ENCODE measurements at regions not wholly inside any gene's neighbourhood (a gene's known extent, or its start where the extent isn't known, plus 50 kb on each side); places are given as distances from the start of the nearest gene placed in this dataset.
A peak's percentile ranks its signal among the peaks of the same experiment; 100 is the strongest.

DNA sequence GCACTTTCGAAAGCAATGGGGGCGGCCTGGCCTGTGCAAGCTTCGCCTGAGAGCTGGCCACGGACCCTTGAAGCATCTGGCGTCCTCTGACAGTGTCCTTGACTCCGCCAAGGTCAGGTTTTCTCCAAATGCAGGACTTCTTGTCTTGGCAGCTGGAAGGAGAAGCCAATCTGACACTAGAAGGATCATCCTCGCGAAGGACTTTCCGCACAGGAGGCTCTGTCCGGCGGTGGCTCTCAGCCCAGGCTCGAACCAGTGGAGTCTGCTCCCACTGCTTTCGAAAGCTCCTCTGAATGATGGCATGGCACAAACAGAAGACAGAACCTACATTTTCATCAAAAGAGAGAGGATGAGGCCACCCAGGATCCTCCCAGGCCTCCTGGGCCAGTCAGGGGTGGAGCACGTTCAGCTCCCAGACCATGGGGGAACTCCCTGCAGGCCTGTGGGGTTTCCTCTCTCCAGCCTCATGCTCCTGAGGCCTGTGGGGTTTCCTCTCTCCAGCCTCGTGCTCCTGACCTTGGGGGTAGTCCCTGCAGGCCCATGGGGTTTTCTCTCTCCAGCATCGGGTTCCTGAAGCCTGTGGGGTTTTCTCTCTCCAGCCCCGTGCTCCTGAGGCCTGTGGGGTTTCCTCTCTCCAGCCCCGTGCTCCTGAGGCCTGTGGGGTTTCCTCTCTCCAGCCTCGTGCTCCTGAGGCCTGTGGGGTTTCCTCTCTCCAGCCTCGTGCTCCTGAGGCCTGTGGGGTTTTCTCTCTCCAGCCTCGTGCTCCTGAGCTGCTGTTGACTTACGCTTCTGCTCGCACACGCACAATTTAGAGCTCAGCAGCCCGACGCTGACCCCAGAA is 396.5 kb upstream of the SALL3 start:
- H3K27me3 Mint-ChIP-seq (ENCODE audit: low read depth in 3 of 3): peaks cover 1 to 3% (median 3%) of the 10 kb centered on the region in 3 donors
- no peak for TF ChIP-seq CTCF (IDR thresholded peaks at IDR 0.05)
- no peaks in the 10 kb centered on the region for H3K4me1 Mint-ChIP-seq
- intact Hi-C loops (cut with micrococcal nuclease): no loop called here
- peak in 1 of 3 donors; percentile 21 for DNase-seq
- WGBS (ENCODE audit: insufficient coverage): 83% methylated on average over 19 of the region's 26 CpGs
- H3K9me3 Mint-ChIP-seq: peaks cover 0 to 19% (median 8%) of the 10 kb centered on the region in 7 donors
- Histone ChIP-seq H3K9ac (ENCODE audit: insufficient read depth, low read length, poor library complexity, severe bottlenecking) (no peak overlapping the region), H3K27me3 (ENCODE audit: control insufficient read depth in 2 of 2, insufficient read depth in 2 of 2, low read length in 2 of 2) (no peaks in the 10 kb centered on the region), H3K4me3 (replicated peaks in 1 of 3; ENCODE audit: low read depth in 2 of 3, low read length in 3 of 3) (no peak overlapping the region), H4K20me1 (ENCODE audit: insufficient read depth, low read length) (no peaks in the 10 kb centered on the region), H3K27ac (ENCODE audit: low read depth in 1 of 2, low read length in 2 of 2) (no peak overlapping the region), H2AFZ (ENCODE audit: insufficient read depth, low read depth, low read length, poor library complexity, severe bottlenecking) (no peak overlapping the region), H3K9me3 (replicated peaks in 1 of 2; ENCODE audit: control insufficient read depth in 1 of 2, insufficient read depth in 1 of 2, low read length in 2 of 2) (peaks cover 0 to 14% of the 10 kb centered on the region in 2 donors), H3K36me3 (replicated peaks in 1 of 2; ENCODE audit: control insufficient read depth in 1 of 2, insufficient read depth in 2 of 2, low read length in 2 of 2) (no peaks in the 10 kb centered on the region), H3K4me2 (replicated peaks; ENCODE audit: extremely low read depth, low read length, poor library complexity, severe bottlenecking) (no peak overlapping the region), H3K4me1 (ENCODE audit: control insufficient read depth in 1 of 2, insufficient read depth in 2 of 2, low read length in 2 of 2) (no peaks in the 10 kb centered on the region), H3K79me2 (ENCODE audit: insufficient read depth, low read length) (no peaks in the 10 kb centered on the region)
- H3K36me3 Mint-ChIP-seq: no peaks in the 10 kb centered on the region
- no peak overlapping the region for H3K4me3 Mint-ChIP-seq
- peak overlapping the region in 1 of 7 donors; percentile 64 for H3K27ac Mint-ChIP-seq

DNA sequence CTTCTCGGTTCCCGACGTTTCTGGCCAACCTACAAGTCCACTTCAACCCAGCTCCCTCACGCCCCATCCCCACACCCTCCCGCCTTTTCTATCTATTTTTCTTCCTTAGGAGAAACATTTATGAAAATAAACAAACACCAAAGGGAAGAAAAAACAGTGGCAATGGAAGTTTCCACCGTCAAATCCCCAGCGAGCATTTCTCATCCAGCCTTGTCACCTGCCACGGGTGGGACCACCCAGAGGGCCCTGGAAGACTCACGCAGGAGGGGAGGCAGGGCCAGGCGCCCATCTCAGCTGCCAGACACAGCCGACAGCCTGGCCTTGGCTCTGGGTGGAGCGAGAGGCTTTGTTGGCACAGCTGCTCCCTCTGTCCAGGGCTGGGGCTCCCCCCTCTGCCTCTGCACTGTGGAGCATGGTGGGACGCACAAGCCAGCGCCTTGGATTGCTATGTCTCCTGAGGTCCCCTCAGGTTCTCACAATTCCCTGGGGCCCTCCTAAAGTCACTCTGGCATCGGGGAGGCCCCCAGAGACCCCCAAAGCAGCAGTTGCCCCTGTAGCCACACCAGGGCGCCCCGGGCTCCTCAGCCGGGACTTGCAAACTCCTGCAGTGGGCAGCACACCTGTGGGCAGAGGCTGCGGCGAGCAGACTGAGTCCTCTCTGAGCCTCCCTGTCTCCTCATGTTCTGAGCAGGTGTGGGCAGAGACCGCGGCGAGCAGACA is 395.7 kb upstream of the SALL3 start:
- WGBS (ENCODE audit: insufficient coverage): 94% methylated on average over 23 of the region's 23 CpGs
- no peak for TF ChIP-seq CTCF (IDR thresholded peaks at IDR 0.05)
- H3K27me3 Mint-ChIP-seq (ENCODE audit: low read depth in 3 of 3): peaks cover 1 to 5% (median 3%) of the 10 kb centered on the region in 3 donors
- H3K4me2 ChIP-seq (replicated peaks; ENCODE audit: extremely low read depth, low read length, poor library complexity, severe bottlenecking): no peak overlapping the region
- peaks cover 0 to 14% of the 10 kb centered on the region in 2 donors for H3K9me3 ChIP-seq (replicated peaks in 1 of 2; ENCODE audit: control insufficient read depth in 1 of 2, insufficient read depth in 1 of 2, low read length in 2 of 2)
- H3K36me3 ChIP-seq (replicated peaks in 1 of 2; ENCODE audit: control insufficient read depth in 1 of 2, insufficient read depth in 2 of 2, low read length in 2 of 2): no peaks in the 10 kb centered on the region
- no peak overlapping the region for H3K4me3 ChIP-seq (replicated peaks in 1 of 3; ENCODE audit: low read depth in 2 of 3, low read length in 3 of 3)
- H3K27ac ChIP-seq (ENCODE audit: low read depth in 1 of 2, low read length in 2 of 2): no peak overlapping the region
- no peaks in the 10 kb centered on the region for H3K27me3 ChIP-seq (ENCODE audit: control insufficient read depth in 2 of 2, insufficient read depth in 2 of 2, low read length in 2 of 2)
- intact Hi-C loops (cut with micrococcal nuclease): no loop called here
- no peak overlapping the region for H3K27ac Mint-ChIP-seq
- H3K4me3 Mint-ChIP-seq: no peak overlapping the region
- H3K9me3 Mint-ChIP-seq: peaks cover 0 to 19% (median 8%) of the 10 kb centered on the region in 7 donors
- H3K79me2 ChIP-seq (ENCODE audit: insufficient read depth, low read length): no peaks in the 10 kb centered on the region
- no peaks in the 10 kb centered on the region for H3K4me1 ChIP-seq (ENCODE audit: control insufficient read depth in 1 of 2, insufficient read depth in 2 of 2, low read length in 2 of 2)
- DNase-seq: no peak
- H4K20me1 ChIP-seq (ENCODE audit: insufficient read depth, low read length): no peaks in the 10 kb centered on the region
- no peak overlapping the region for H3K9ac ChIP-seq (ENCODE audit: insufficient read depth, low read length, poor library complexity, severe bottlenecking)
- H2AFZ ChIP-seq (ENCODE audit: insufficient read depth, low read depth, low read length, poor library complexity, severe bottlenecking): no peak overlapping the region
- no peaks in the 10 kb centered on the region for H3K36me3 Mint-ChIP-seq
- no peaks in the 10 kb centered on the region for H3K4me1 Mint-ChIP-seq
